K562 (cell line): ENCODE measurements at regions not wholly inside any gene's neighbourhood (a gene's known extent, or its start where the extent isn't known, plus 50 kb on each side); places are given as distances from the start of the nearest gene placed in this dataset.
"Not testable (repeated sequence)": the region's sequence is repeated elsewhere in the genome, so short reads cannot be mapped to it uniquely, and the experiment has no call there.

Experiments
- ATAC-seq: fragments of 200-7000 bp; cut with Tn5 transposase; 3 replicates; pipeline ENCODE4 v1.9.1; 2020; ENCODE audit warnings: moderate library complexity
- BruUV-seq: library from RNA; stranded (reverse); fragments of 400-500 nt; replicated peaks from 2 replicates; lab custom pipeline; 2021; lab: Mats Ljungman, UMichigan
- CTCF ChIA-PET: fragments of 300-600 bp; formaldehyde crosslinking; extraction: SDS; loops from one replicate; lab custom pipeline; 2021; ENCODE audit warnings: low intra/inter-chr PET ratio; lab: Yijun Ruan, JAX
- POLR2A ChIA-PET: fragments of 300-600, 350-650 bp; sonication (Branson Sonifier 250); formaldehyde crosslinking; extraction: SDS; loops from one replicate; lab custom pipeline; 2021; ENCODE audit warnings: antibody characterized with exemption, inconsistent platforms; lab: Yijun Ruan, JAX
- DNase-seq, 4 experiments: peaks; one replicate each; pipeline versions ENCODE4 v3.0.0 to v3.0.0-alpha.2; 2011 to 2018; ENCODE audit warnings: low spot score in 3 of 4, mixed read lengths in 3 of 4; ENCODE audit errors: extremely low read depth in 1 of 4
- FAIRE-seq: peaks from 2 replicates; lab custom pipeline; 2011; peaks lifted over from hg19 to GRCh38; lab: Jason Lieb, UNC
- H2AFZ ChIP-seq: 2 replicates; pipeline ENCODE4 v1.6.0; 2011; ENCODE audit warnings: low read depth, low read length, control low read depth, inconsistent platforms
- H3K27ac ChIP-seq: fragments of 200-600 bp; 3 replicates; pipeline ENCODE4 v1.8.0; 2011; ENCODE audit warnings: low read depth, mild to moderate bottlenecking, control low read depth, inconsistent platforms, low read length, moderate library complexity, mixed read lengths; ENCODE audit errors: extremely low read depth
- H3K27me3 ChIP-seq, 2 experiments: fragments of 300-600 bp in 1 of 2; 2 replicates in 1 of 2; 3 replicates in 1 of 2; pipeline versions ENCODE4 v1.6.0 to v1.8.0; 2011; ENCODE audit warnings: inconsistent platforms in 2 of 2, low read length in 2 of 2, mild to moderate bottlenecking in 1 of 2, mixed read lengths in 1 of 2, moderate library complexity in 1 of 2; ENCODE audit not compliant: control insufficient read depth in 2 of 2, insufficient read depth in 2 of 2
- H3K36me3 ChIP-seq: fragments of 300-600 bp; 3 replicates; pipeline ENCODE4 v1.8.0; 2011; ENCODE audit warnings: mild to moderate bottlenecking, low read length, inconsistent platforms; ENCODE audit not compliant: control insufficient read depth, insufficient read depth
- H3K4me1 ChIP-seq, 2 experiments: fragments of 200-600 bp in 1 of 2; replicated peaks in 1 of 2; 2 replicates in 1 of 2; 3 replicates in 1 of 2; pipeline versions ENCODE4 v1.5.1 to v1.8.0; 2011; ENCODE audit warnings: inconsistent platforms in 2 of 2, low read length in 2 of 2, mild to moderate bottlenecking in 1 of 2, mixed read lengths in 1 of 2, moderate library complexity in 1 of 2; ENCODE audit not compliant: control insufficient read depth in 2 of 2, insufficient read depth in 2 of 2
- H3K4me2 ChIP-seq: 2 replicates; pipeline ENCODE4 v1.6.1; 2011; ENCODE audit warnings: low read length, control low read depth, inconsistent platforms, mixed read lengths; ENCODE audit not compliant: insufficient read depth
- H3K4me3 ChIP-seq: fragments of 200-600 bp; sonication (generic), shearing (Covaris generic); 2 replicates; pipeline ENCODE4 v1.5.1; 2016; ENCODE audit warnings: control low read depth, inconsistent platforms
- H3K79me2 ChIP-seq: fragments of 200-600 bp; 3 replicates; pipeline ENCODE4 v1.8.0; 2011; ENCODE audit warnings: low read length, inconsistent platforms; ENCODE audit not compliant: control insufficient read depth, insufficient read depth
- H3K9ac ChIP-seq, 2 experiments: 2 replicates each; pipeline versions ENCODE4 v1.6.0 to v1.6.1; 2011; ENCODE audit warnings: low read depth in 2 of 2, low read length in 2 of 2, control low read depth in 1 of 2, inconsistent platforms in 1 of 2, mild to moderate bottlenecking in 1 of 2, mixed read lengths in 1 of 2; ENCODE audit not compliant: insufficient read depth in 1 of 2
- H3K9me1 ChIP-seq: one replicate; pipeline ENCODE4 v1.6.0; 2011; ENCODE audit warnings: inconsistent platforms, mild to moderate bottlenecking, low read length, moderate library complexity; ENCODE audit not compliant: control insufficient read depth, insufficient read depth
- H3K9me3 ChIP-seq: replicated peaks from 2 replicates; pipeline ENCODE4 v1.5.1; 2011; ENCODE audit warnings: low read depth, low read length, inconsistent platforms; ENCODE audit not compliant: control insufficient read depth, insufficient read depth
- H4K20me1 ChIP-seq: replicated peaks from 2 replicates; pipeline ENCODE4 v1.6.1; 2011; ENCODE audit warnings: low read length, inconsistent platforms, mixed read lengths; ENCODE audit not compliant: control insufficient read depth, insufficient read depth
- WGBS: fragments of 100-300 bp; shearing (Covaris generic); methylation state at CpG from one replicate; pipeline ENCODE4 v1.1.6; 2016; ENCODE audit warnings: low coverage, mixed read lengths; ENCODE audit not compliant: insufficient coverage; ENCODE audit errors: missing lambda C conversion rate; 5-methylcytosine and 5-hydroxymethylcytosine counted together
- in situ Hi-C: fragments of 300-500 bp; cut with MboI; formaldehyde crosslinking; loops from 4 replicates; pipeline ENCODE4 v1.15.0; 2018; ENCODE audit warnings: inconsistent platforms, mixed read lengths
- intact Hi-C: fragments of 100-400 bp; cut with micrococcal nuclease; formaldehyde crosslinking; loops from 2 replicates; pipeline ENCODE4 v1.14.2; 2022

DNA sequence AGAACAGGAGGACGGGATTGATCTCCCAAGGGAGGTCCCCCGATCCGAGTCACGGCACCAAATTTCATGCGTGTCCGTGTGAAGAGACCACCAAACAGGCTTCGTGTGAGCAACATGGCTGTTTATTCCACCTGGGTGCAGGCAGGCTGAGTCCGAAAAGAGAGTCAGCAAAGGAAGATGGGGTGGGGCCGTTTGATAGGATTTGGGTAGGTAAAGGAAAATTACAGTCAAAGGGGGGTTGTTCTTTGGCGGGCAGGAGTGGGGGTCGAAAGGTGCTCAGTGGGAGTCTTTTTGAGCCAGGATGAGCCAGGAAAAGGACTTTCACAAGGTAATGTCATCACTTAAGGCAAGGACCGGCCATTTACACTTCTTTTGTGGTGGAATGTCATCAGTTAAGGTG lies 763.6 kb upstream of the CTNND2 start:
- in situ Hi-C loops, H3K9ac ChIP-seq, H3K27me3 ChIP-seq, intact Hi-C loops, H3K36me3 ChIP-seq, H3K79me2 ChIP-seq, DNase-seq, FAIRE-seq, H3K27ac ChIP-seq, H4K20me1 ChIP-seq, H3K9me3 ChIP-seq, H3K9me1 ChIP-seq, ATAC-seq, H2AFZ ChIP-seq, CTCF ChIA-PET, BruUV-seq, POLR2A ChIA-PET, H3K4me3 ChIP-seq, H3K4me2 ChIP-seq, H3K4me1 ChIP-seq: not testable (repeated sequence)
- 60% methylated on average over 11 of the region's 12 CpGs for WGBS

GRCh38 chr5:12665772-12666171 lies 761.5 kb upstream of the CTNND2 start:
- H3K9me3 ChIP-seq, CTCF ChIA-PET, H2AFZ ChIP-seq, H3K9ac ChIP-seq, H3K36me3 ChIP-seq, H3K27me3 ChIP-seq, POLR2A ChIA-PET, H3K9me1 ChIP-seq, DNase-seq, in situ Hi-C loops, H3K27ac ChIP-seq, H3K4me3 ChIP-seq, FAIRE-seq, intact Hi-C loops, H3K4me2 ChIP-seq, H4K20me1 ChIP-seq, H3K79me2 ChIP-seq, H3K4me1 ChIP-seq, BruUV-seq, ATAC-seq: not testable (repeated sequence)
- WGBS = 75% methylated on average over 6 of the region's 13 CpGs
